ENCODE measurements at regions not wholly inside any gene's neighbourhood (a gene's known extent, or its start where the extent isn't known, plus 50 kb on each side); places are given as distances from the start of the nearest gene placed in this dataset.

DNA sequence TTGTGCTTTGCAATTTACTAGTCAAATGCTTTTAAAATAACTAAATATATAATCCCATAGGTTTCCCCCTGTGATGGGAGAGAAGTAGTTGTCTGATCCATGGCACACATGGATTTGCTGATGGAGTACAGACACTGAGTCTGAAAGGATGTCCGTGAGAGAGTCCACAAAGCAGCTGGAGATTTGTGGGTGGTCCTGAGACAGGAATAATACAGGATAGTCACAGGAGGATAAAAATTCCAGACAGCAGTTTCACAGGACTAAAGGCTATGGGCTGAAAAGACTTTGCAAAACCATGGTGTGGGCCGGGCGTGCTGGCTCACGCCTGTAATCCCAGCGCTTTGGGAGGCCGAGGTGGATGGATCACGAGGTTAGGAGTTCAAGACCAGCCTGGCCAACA is 58.7 kb upstream of the ZFR start:
- no peak for DNase-seq (ENCODE audit: low spot score)

- no peak for DNase-seq (ENCODE audit: low spot score)
Measured at GRCh38 chr5:32501071-32502002, 56.8 kb upstream of the ZFR start.

GRCh38 chr5:32500181-32500580 is 55.6 kb upstream of the ZFR start:
- DNase-seq (ENCODE audit: low spot score) = no peak

DNA sequence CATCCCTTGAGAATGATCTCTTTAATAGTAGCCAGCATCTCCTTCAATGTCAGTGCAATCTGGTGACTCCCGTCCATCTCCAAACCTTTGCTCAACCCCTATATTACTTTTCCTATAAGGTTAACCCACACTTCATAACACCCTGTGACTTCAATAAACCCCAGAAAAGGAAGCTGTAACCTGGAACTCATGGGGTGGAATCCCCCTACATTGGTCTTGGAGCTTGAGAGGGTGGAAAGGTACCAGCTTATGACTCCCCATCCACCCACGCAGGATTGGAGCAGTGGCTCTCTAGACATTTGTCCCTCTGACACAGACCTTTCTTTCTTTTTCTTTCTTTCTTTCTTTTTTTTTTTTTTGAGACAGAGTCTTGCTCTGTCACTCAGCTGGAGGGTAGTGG is 54.7 kb upstream of the ZFR start:
- DNase-seq (ENCODE audit: low spot score) = no peak

DNA sequence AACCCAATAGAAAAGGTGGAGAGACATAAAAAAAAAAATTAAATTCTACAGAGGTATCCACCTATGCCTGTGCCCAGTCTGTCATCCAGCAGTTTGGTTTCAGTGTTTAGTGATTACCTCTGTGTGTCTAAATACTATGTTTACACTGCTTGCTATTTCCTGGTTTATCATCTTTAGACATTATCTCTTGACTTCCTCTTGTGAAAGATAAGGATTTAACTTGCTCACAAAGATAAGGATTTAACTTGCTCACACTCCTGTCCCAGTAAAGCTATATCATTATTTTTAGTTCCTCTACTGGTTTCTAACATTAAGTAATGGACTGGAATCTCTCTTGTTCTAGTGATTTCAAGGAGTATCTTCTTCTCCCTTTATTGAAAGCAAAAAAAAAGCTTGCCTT is 53.9 kb upstream of the ZFR start:
- no peak for DNase-seq (ENCODE audit: low spot score)

DNA sequence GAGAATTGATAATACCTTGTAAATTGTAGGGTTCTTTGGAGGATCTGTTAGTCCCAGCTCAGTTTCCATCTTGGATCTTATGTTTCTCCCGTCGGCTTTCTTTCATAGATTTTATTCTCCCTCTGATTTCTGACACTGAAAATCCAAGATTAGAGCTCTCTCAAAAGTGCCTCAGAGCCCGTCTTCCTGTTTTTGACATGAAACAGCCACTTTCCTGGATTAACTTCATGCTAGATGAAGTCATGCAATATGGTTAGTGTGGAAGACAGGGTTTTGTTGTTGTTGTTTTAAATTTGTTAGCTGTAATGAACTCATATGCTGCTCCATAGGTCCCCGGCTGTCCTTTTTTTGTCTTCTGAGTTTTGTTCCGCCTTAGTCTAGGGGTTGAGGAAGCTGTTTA is 51.6 kb upstream of the ZFR start:
- DNase-seq (ENCODE audit: low spot score) = no peak

- DNase-seq (ENCODE audit: low spot score) = no peak
Measured at GRCh38 chr5:32494827-32495226, 50.3 kb upstream of the ZFR start.
